VCaP (cell line): ENCODE measurements at regions not wholly inside any gene's neighbourhood (a gene's known extent, or its start where the extent isn't known, plus 50 kb on each side); places are given as distances from the start of the nearest gene placed in this dataset.

ENCODE experiments used
- H3K27ac ChIP-seq: fragments of 450-650 bp; 2 replicates; pipeline ENCODE4 v1.5.1; 2017
- CTCF ChIP-seq: fragments of 450-650 bp; conservative IDR thresholded peaks from 2 replicates; pipeline ENCODE4 v1.5.1; 2017; ENCODE audit warnings: mild to moderate bottlenecking, moderate library complexity

GRCh38 chr10:85152496-85152895, 824.1 kb downstream of the CCSER2 start:
- TF ChIP-seq CTCF: no peak
- no peak overlapping the region for H3K27ac ChIP-seq

- no peak overlapping the region for H3K27ac ChIP-seq
- TF ChIP-seq CTCF: no peak
Measured at GRCh38 chr10:85152911-85153310, 824.5 kb downstream of the CCSER2 start.

GRCh38 chr10:85157206-85157605, 828.8 kb downstream of the CCSER2 start:
- TF ChIP-seq CTCF: no peak
- H3K27ac ChIP-seq: no peak overlapping the region

DNA sequence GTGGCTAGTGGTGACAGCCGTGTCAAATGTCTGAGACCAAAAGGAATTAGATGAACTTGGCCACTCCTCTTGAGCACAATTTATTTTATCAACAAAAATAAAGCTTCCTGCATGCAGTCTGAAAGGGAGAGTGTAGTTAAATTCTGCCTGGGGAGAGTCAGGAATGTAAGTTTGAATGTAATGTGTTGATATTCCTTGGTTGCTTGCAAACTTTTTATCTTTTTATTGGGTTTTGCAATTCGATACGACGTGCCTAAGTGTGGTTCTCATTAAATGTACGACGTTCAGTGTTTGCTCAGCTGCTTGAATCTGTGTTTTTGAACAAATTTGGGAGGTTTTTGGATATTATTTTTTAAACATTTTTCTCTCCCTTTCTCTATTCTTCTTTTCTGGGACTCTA, 839.9 kb downstream of the CCSER2 start:
- H3K27ac ChIP-seq: no peak overlapping the region
- TF ChIP-seq CTCF: no peak

- H3K27ac ChIP-seq: no peak overlapping the region
- no peak for TF ChIP-seq CTCF
Measured at GRCh38 chr10:85170026-85170425, 841.6 kb downstream of the CCSER2 start.

DNA sequence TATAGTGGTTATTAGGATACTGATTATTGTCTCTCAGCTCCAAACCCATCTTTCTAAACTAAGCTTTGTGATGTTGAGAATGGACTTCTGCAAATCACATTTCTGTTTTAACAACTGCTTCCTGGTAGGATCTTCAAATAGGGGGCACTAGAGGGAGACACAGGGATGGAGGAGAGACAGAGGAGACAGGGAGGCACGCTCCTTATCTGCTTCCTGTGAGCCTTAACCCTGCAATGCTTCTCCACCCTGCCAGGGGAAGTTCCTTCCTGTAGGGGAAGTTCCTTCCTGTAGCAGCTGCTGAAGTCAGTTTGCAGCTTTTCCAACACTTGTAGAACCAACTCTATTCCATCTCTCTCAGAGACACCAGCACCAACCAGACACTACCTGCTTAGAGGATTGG, 847.2 kb downstream of the CCSER2 start:
- H3K27ac ChIP-seq: no peak overlapping the region
- TF ChIP-seq CTCF: no peak

GRCh38 chr10:85177767-85178166, 849.4 kb downstream of the CCSER2 start:
- no peak for TF ChIP-seq CTCF

DNA sequence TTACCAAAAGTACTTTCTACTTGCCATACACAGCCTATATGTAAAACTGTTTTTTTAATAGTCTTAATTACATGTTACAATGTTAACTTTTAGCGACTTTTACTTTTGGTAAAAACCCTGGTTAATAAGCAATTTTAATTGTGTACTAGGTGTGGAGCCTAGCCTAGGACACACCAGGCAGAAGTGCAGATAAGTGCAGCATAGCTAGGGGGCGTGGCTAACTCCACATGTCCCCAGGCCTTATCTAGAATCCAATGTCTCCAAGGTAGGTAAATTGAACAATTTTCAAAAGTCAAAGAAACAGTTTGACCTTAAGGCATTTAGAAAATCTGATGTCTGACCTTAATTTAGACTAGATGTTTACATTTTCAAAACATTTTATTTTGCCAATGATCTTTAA, 858.7 kb downstream of the CCSER2 start:
- TF ChIP-seq CTCF: no peak
- H3K27ac ChIP-seq: no peak overlapping the region

More at GRCh38 chr10:85177767-85178166, 849.4 kb downstream of the CCSER2 start:
- no peak overlapping the region for H3K27ac ChIP-seq
